Left renal pelvis (tissue), 4 donors: ENCODE measurements at regions not wholly inside any gene's neighbourhood (a gene's known extent, or its start where the extent isn't known, plus 50 kb on each side); places are given as distances from the start of the nearest gene placed in this dataset.
"Not testable (repeated sequence)": the region's sequence is repeated elsewhere in the genome, so short reads cannot be mapped to it uniquely, and the experiment has no call there.

ENCODE experiments used
- DNase-seq, 4 donors: peaks; one replicate each; pipeline ENCODE4 v3.0.0-alpha.2; 2013; ENCODE audit warnings: low read depth in 4 of 4, low spot score in 3 of 4

DNA sequence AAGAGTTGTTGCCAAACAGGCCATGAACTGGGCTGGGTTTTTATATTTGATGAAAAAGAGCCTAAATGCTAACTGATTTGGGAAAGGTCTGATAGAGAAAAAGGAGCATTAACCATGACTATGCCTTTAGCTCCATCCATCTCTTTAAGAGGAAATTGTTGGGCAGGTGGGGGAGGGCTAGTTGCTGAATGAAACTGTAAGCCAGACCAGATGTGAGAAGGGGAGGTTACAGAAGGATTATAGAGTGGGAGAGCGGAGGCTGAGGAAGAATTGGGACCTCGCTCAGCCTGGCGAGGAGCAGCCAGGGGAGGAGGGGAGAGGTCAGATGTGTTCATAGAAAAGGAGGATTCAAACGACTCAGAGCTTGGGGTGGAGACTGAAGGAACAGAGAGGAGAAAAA lies 74.9 kb upstream of the OTUD4 start:
- not testable (repeated sequence) for DNase-seq

DNA sequence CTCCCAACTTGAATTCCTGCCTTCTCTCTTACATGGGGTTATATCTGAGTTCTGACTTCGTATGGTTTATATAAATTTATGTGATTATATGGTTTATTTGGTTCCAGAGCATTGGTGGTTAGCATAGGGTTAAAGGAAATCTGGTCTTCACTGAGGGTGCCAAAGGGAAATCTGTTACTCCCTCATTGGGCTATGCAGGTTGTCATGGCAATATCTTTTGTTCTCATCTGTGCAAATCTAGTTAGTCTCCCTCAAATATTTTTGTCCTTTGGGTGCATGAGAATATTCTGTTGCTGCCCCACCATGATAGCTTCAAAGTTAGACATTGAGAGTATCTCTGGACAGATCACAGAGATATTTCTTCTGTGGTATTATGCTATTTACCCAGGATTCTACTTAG lies 71.8 kb upstream of the OTUD4 start:
- no peak for DNase-seq

DNA sequence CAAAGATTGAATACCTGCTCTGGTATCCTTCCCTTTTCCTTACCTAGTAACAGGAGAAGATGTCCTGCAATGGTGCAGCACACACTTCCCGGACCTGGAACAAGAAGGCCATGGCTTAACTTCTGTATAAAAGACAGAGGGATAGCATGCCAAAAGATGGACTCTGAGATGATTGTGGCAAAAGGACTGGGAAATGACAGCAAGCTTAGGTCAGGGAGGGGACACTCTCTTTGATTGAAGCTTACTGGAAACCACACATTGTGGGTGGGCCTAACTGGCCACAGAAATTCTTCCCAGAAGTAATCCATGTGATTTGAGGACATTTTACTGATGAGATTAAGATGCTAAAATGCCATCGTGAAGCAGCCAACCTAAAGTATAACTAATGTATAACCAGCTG lies 71.0 kb upstream of the OTUD4 start:
- no peak for DNase-seq

DNA sequence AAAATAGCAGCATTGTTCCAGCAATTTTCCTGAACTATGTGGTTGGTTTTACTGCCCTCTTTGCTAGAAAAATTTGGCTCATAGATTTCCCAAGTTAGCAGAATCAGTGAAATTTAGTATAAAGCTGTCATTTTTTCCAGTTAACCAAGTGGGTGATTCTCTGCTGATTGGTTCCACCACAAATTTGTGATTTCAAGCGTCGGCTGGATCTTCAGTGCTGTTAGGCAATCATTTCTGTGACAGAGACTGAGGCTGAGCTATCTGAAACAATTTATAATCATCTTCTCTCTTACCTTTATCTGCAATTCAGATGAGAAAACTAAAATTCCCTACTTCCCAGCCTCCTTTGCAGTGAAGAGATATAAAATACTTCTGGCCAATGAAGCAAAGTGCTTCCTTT lies 68.6 kb upstream of the OTUD4 start:
- no peak for DNase-seq

DNA sequence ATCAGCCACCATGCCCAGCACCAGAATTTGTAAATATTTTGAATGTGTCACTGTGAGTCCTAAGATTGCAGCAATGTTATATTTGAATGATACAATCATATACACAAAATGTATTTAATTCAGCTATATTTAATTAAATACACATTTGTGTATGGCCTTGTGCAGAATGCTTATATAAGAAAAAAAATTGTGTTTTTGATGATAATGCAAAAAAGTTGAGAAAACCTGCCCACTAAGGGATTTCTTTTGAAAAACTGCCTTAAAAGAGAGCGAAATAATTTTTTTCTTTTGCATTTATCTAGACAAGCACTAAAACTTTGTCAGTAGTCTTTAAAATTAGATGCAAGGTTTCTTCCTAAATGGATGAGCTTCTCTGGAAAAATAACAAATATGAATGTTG lies 68.1 kb upstream of the OTUD4 start:
- no peak for DNase-seq

DNA sequence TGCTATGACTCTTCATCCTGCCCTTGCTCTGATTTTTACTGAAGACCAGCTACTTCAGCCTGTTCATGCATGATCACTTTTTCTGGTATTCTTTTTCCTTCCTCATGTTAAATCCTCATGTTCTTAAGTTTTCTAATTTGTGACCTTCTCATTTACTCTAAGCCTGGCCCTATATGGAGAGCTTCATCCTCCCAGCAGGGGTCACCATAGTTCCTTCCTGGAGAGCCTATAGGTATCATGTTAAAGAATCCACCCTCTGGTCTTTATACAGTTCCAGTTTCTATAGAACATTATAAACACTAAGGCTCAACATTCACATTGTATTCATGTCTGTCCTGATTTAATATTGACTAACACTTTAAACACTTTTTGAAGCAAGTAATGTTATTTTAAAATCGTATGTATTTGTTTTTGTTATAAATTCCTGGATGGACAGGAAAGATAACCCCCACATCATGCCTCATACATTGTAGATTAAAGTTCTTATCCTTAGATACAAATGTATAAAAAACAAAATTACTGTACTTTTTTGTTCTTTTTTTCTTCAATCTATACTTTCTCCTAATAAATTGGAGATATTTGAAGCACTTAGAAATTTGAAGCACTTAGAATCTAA lies 53.8 kb upstream of the OTUD4 start:
- peak in 3 of 4 donors; percentile 39 to 62 (median 57) for DNase-seq

DNA sequence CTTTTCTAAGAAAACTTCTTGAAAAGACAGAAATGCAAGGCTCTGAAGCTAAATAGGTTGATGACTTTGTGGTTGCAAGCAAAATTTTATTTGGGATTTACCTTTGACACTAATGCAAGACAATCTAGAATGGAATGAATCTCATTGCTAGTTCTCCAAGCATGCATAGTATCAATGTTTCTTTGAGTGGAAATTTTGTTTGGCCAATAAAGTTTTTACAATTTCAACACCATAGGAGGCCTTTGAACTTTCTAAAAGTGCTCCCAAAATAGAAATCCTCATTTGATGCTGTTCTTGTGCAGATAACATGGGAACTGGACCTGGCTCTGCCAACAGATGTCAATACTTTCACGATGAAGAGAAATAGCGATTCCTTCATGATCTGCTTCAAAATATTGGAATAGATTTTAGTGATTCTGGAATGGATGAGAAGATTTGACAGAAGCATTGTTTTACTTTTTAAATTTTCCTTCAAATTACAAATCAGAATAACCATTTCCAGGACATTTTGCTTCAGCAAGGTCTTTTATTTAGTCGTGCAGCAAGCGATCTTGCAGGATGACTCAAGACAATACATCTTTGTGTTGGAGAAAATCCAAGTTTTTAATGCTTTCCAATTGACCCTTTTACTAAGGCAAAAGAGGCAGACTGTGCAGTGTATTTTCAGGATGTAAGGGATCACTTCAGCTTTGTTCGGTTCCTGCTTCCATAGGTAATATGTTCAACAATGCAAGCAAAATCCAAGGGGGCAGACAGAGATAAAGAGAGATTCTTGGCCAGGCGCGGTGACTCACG lies 51.7 kb upstream of the OTUD4 start:
- DNase-seq = no peak

DNA sequence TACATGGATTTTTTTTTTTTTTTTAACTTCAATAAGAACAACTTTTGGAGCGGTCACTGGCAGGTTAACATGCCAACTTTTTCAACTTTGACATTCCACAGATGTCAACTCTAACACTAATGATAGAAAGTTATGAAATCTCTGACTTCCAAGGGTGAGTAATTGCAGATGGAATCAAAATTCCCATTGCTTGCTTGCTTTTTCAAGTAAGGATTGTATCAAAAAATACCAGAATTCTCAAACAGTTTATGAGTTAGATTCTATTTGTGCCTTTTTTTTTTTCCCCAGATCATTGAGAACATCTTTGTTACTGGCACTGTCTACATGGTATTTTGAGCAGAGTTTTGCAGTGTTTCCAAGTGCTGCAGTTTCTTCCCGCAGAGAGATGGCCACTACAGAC lies 50.3 kb upstream of the OTUD4 start:
- DNase-seq = no peak
